AG04450 (cell line): ENCODE measurements at regions not wholly inside any gene's neighbourhood (a gene's known extent, or its start where the extent isn't known, plus 50 kb on each side); places are given as distances from the start of the nearest gene placed in this dataset.

Experiments
- CTCF ChIA-PET: fragments of 300-600, 350-600 bp; formaldehyde crosslinking; extraction: SDS; loops from one replicate; lab custom pipeline; 2022; ENCODE audit warnings: antibody characterized with exemption, inconsistent platforms; lab: Charles Lee
- POLR2A ChIA-PET: fragments of 350-600 bp; formaldehyde crosslinking; extraction: SDS; loops from one replicate; lab custom pipeline; 2021; ENCODE audit warnings: antibody characterized with exemption, inconsistent platforms; lab: Yijun Ruan, JAX
- DNase-seq: peaks from one replicate; pipeline ENCODE4 v3.0.0-alpha.2; 2011; ENCODE audit warnings: low read depth, low spot score
- H3K27ac ChIP-seq: one replicate; pipeline ENCODE4 v1.5.1; 2012; ENCODE audit warnings: low read depth, low read length, control low read depth
- H3K27me3 ChIP-seq: one replicate; pipeline ENCODE4 v1.6.0; 2012; ENCODE audit warnings: low read length; ENCODE audit not compliant: control insufficient read depth, insufficient read depth
- H3K4me3 ChIP-seq: 2 replicates; pipeline ENCODE4 v1.5.1; 2011; ENCODE audit warnings: mild to moderate bottlenecking, low read depth, low read length, control low read depth
- H3K9me3 ChIP-seq: 2 replicates; pipeline ENCODE4 v1.5.1; 2012; ENCODE audit warnings: low read length; ENCODE audit not compliant: control insufficient read depth, insufficient read depth
- TF ChIP-seq, protein P1 (sequence below): IDR thresholded peaks from 2 replicates; pipeline ENCODE4 v1.5.1; 2011; ENCODE audit warnings: low read depth, low read length, control low read depth, inconsistent platforms

DNA sequence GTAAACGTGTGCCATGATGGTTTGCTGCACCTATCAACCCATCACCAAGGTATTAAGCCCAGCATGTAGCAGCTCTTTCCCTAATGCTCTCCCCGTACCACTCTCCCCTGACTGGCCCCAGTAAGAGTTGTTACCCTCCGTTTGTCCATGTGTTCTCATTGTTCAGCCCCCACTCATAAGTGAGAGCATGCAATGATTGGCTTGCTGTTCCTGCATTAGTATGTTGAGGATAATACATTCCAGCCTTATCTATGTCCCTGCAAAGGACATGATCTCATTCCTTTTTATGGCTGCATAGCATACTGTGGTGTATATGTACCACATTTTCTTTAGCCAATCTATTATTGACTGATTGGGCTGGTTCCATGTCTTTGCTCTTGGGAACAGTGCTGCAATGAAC lies 1294.9 kb upstream of the CDH8 start:
- Histone ChIP-seq H3K4me3 (no peak overlapping the region), H3K27ac (no peak overlapping the region), H3K9me3 (no peaks in the 10 kb centered on the region), H3K27me3 (no peaks in the 10 kb centered on the region)
- TF ChIP-seq, protein P1, sequence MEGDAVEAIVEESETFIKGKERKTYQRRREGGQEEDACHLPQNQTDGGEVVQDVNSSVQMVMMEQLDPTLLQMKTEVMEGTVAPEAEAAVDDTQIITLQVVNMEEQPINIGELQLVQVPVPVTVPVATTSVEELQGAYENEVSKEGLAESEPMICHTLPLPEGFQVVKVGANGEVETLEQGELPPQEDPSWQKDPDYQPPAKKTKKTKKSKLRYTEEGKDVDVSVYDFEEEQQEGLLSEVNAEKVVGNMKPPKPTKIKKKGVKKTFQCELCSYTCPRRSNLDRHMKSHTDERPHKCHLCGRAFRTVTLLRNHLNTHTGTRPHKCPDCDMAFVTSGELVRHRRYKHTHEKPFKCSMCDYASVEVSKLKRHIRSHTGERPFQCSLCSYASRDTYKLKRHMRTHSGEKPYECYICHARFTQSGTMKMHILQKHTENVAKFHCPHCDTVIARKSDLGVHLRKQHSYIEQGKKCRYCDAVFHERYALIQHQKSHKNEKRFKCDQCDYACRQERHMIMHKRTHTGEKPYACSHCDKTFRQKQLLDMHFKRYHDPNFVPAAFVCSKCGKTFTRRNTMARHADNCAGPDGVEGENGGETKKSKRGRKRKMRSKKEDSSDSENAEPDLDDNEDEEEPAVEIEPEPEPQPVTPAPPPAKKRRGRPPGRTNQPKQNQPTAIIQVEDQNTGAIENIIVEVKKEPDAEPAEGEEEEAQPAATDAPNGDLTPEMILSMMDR = no peak
- ChIA-PET CTCF (no interaction called here), POLR2A (no interaction called here)
- no peak for DNase-seq

DNA sequence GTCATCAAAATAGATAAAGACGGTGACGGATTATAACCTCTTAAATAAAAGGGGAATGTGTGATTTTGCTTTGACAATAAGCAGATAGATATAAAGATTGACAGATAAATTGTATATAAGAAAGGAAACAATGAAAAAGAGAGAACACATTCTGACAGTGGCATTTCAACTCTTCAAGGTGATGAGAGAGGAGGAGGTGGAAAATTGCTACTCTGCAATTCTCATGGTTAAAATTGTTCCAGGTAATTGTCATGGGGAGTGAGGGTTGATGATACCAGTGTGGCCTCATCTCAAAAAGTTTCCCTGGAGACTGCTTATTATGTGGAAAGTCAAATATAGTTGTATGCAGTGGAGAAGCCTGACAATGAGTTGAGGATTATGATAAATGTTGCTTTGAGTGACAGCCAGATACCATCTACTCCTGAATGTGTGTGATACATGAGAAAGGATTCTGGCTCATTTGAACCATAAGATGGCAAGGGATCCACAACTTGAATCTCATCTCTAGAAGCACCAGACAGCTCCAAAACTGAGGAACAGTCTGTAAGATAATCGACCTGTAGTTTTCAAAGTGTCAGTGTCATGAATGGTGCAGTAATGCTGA lies 1290.6 kb upstream of the CDH8 start:
- CTCF ChIA-PET = no interaction called here
- H3K27me3 ChIP-seq = no peaks in the 10 kb centered on the region
- H3K4me3 ChIP-seq = no peak overlapping the region
- no peak overlapping the region for H3K27ac ChIP-seq
- no peak for DNase-seq
- TF ChIP-seq, protein P1 = no peak
- no peaks in the 10 kb centered on the region for H3K9me3 ChIP-seq
- POLR2A ChIA-PET = no interaction called here

DNA sequence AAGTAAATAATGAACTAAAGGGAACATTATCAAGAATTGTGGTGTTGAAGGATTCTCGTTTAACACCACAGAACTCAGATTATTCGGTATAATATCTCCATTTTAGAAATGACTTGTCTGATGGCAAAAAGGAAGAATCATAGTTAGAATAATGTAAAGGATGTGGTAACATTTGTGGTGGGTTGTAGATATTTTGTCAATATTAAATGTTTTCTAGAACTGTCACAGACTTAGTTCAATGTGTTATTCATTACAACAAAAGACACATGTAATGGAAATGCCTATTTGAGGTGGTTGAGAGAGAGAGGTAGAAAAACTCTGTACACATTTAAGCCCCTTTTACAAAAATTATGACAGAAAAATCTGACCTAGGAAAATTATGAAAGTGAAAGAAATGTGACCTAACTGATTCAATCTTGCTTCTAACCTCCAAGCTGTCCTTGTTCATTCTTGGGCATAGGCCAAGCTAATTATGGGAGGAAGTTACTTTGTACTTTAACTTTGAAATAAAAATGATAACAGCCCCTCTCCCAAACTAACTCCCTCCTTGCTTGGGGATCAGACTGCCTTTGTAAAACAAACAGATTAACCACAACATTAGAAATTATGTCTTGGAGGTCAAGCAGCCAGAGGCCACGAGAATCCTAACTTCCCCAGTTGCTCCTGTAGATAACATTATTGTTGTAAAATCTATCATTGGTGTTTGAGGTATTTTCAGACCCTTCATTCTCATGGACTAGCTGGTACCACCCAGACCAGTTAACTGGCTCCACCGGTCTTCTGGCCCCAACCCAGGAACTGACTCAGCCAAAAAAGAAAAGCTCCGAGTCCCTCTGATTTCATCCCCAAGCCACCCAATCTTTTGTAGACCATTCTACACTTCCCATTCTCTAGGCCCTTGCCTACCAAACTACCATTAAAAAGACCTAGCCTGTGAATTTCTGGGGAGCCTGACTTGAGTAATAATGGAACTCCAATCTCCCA lies 1287.8 kb upstream of the CDH8 start:
- DNase-seq = no peak
- Histone ChIP-seq H3K27me3 (no peaks in the 10 kb centered on the region), H3K4me3 (no peak overlapping the region), H3K9me3 (no peaks in the 10 kb centered on the region; the same call in 1 of the 2 replicates), H3K27ac (no peak overlapping the region)
- TF ChIP-seq, protein P1 = no peak
- ChIA-PET POLR2A (no interaction called here), CTCF (no interaction called here)

DNA sequence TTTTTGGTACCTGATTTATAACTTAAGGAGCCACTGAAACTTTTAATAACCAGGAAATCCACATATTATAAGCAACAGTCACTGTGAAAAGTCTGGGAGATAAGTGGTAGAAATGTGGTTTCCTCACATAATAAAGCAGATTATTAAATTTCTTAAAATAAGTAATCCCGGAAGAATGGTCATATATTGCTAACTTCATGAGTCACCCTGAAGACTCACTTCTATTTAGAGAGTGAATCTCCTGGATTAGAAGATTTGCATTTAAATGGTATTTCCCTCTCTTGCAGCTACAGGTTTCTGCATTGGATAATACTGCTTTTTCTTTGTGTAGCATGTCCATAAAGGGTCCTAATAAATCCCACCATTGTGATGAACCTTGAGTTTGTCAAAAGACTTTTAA lies 1286.8 kb upstream of the CDH8 start:
- TF ChIP-seq, protein P1 = no peak
- no peak for DNase-seq

DNA sequence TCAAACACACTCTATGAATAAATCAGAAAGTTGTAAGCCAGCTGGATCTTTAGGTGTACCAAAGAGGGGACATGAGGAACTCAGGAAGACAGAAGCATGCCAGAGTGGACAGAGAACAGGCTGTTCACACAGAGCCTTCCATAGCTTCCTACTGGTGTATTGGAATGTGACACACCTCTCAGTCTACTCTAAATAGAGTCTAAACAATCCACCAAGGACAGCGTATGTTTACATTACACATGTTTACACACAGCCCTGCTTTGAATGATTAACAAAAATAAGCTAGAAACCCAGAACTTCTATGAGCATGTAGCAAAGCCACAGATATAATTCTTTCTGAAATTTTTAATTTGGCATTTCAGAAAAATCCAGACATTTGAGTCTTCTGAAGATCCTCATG lies 1279.0 kb upstream of the CDH8 start:
- no peak for DNase-seq
- POLR2A ChIA-PET = no interaction called here
- Histone ChIP-seq H3K27me3 (no peaks in the 10 kb centered on the region), H3K4me3 (no peak overlapping the region), H3K27ac (no peak overlapping the region), H3K9me3 (peaks cover 5% of the 10 kb centered on the region; the same call in 1 of the 2 replicates)
- TF ChIP-seq, protein P1 = no peak
- CTCF ChIA-PET = no interaction called here

More for the DNA sequence above, 1286.8 kb upstream of the CDH8 start:
- CTCF ChIA-PET = no interaction called here
- Histone ChIP-seq H3K27me3 (no peaks in the 10 kb centered on the region), H3K9me3 (no peaks in the 10 kb centered on the region; the same call in 1 of the 2 replicates), H3K4me3 (no peak overlapping the region), H3K27ac (no peak overlapping the region)
- POLR2A ChIA-PET = no interaction called here
